GM18867 (cell line): ENCODE measurements at regions not wholly inside any gene's neighbourhood (a gene's known extent, or its start where the extent isn't known, plus 50 kb on each side); places are given as distances from the start of the nearest gene placed in this dataset.
"Not testable (repeated sequence)": the region's sequence is repeated elsewhere in the genome, so short reads cannot be mapped to it uniquely, and the experiment has no call there.

ENCODE experiments used
- ATAC-seq: cut with Tn5 transposase; IDR thresholded peaks from one replicate; pipeline ENCODE4 v1.9.1; 2021; ENCODE audit warnings: mild to moderate bottlenecking, moderate library complexity; ENCODE audit not compliant: unreplicated experiment

- no peak for ATAC-seq
These were observed 387.6 kb upstream of the MAF start for GRCh38 chr16:79988089-79988488.

GRCh38 chr16:79986352-79986751, 385.8 kb upstream of the MAF start:
- no peak for ATAC-seq

- ATAC-seq = no peak
These were observed 385.1 kb upstream of the MAF start for GRCh38 chr16:79985606-79986005.

- ATAC-seq = not testable (repeated sequence)
These were observed 383.6 kb upstream of the MAF start for GRCh38 chr16:79984149-79984548.

- ATAC-seq = no peak
These were observed 382.3 kb upstream of the MAF start for GRCh38 chr16:79982862-79983261.

- ATAC-seq = no peak
These were observed 381.8 kb upstream of the MAF start for GRCh38 chr16:79982361-79982760.

GRCh38 chr16:79981814-79982213, 381.3 kb upstream of the MAF start:
- ATAC-seq = no peak

- ATAC-seq = no peak
These were observed 380.3 kb upstream of the MAF start for GRCh38 chr16:79980650-79981521.

- no peak for ATAC-seq
These were observed 377.7 kb upstream of the MAF start for GRCh38 chr16:79977940-79978836.

- no peak for ATAC-seq
These were observed 372.8 kb upstream of the MAF start for GRCh38 chr16:79973320-79973719.

- no peak for ATAC-seq
These were observed 371.6 kb upstream of the MAF start for GRCh38 chr16:79972053-79972704.

- no peak for ATAC-seq
These were observed 370.7 kb upstream of the MAF start for GRCh38 chr16:79971237-79971572.

- no peak for ATAC-seq
These were observed 370.2 kb upstream of the MAF start for GRCh38 chr16:79970551-79971236.

- no peak for ATAC-seq
These were observed 369.6 kb upstream of the MAF start for GRCh38 chr16:79970087-79970486.

- ATAC-seq = no peak
These were observed 368.9 kb upstream of the MAF start for GRCh38 chr16:79969458-79969857.

- ATAC-seq = no peak
These were observed 365.7 kb upstream of the MAF start for GRCh38 chr16:79966226-79966625.

- no peak for ATAC-seq
These were observed 365.2 kb upstream of the MAF start for GRCh38 chr16:79965718-79966117.

- ATAC-seq = no peak
These were observed 363.6 kb upstream of the MAF start for GRCh38 chr16:79964104-79964503.

GRCh38 chr16:79962962-79963361, 362.4 kb upstream of the MAF start:
- ATAC-seq = no peak

GRCh38 chr16:79959226-79959625, 358.7 kb upstream of the MAF start:
- no peak for ATAC-seq
